ENCODE measurements at regions not wholly inside any gene's neighbourhood (a gene's known extent, or its start where the extent isn't known, plus 50 kb on each side); places are given as distances from the start of the nearest gene placed in this dataset.

DNA sequence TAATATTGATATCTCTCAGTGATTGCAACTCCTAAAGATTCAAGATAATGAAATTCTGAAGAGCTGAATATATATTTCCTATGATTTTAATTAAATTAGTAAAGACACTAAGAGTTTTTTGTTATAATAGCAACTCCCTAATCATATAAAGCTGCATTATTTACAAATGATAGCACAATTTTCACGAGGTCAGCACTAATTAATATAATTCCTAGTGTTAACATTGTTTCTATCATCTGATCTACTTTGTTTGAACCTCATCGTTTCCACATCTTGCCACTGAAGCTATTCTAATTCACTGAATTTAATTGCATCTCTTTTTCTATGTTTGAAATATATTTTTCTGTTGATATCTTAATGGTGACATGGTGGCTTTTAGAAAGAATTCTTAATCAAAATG is 279.1 kb upstream of the ADGRL4 start:
- TF ChIP-seq EZH2phosphoT487 (IDR thresholded peaks at IDR 0.05; ENCODE audit: low read length) = no peak
- TF ChIP-seq EZH2 (optimal IDR thresholded peaks at IDR 0.05; ENCODE audit: low read depth, low read length) = no peak
- TF ChIP-seq, protein P1, sequence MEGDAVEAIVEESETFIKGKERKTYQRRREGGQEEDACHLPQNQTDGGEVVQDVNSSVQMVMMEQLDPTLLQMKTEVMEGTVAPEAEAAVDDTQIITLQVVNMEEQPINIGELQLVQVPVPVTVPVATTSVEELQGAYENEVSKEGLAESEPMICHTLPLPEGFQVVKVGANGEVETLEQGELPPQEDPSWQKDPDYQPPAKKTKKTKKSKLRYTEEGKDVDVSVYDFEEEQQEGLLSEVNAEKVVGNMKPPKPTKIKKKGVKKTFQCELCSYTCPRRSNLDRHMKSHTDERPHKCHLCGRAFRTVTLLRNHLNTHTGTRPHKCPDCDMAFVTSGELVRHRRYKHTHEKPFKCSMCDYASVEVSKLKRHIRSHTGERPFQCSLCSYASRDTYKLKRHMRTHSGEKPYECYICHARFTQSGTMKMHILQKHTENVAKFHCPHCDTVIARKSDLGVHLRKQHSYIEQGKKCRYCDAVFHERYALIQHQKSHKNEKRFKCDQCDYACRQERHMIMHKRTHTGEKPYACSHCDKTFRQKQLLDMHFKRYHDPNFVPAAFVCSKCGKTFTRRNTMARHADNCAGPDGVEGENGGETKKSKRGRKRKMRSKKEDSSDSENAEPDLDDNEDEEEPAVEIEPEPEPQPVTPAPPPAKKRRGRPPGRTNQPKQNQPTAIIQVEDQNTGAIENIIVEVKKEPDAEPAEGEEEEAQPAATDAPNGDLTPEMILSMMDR (IDR thresholded peaks at IDR 0.05; ENCODE audit: low read length) = no peak
- no peak for DNase-seq
- H3K4me3 ChIP-seq (ENCODE audit: low read length) = no peak overlapping the region
- no peaks in the 10 kb centered on the region for H3K27me3 ChIP-seq (replicated peaks; ENCODE audit: insufficient read depth, low read length)
- H3K4me2 ChIP-seq (ENCODE audit: low read depth, low read length) = no peak overlapping the region
- H4K20me1 ChIP-seq (ENCODE audit: insufficient read depth, low read length) = no peaks in the 10 kb centered on the region
- no peaks in the 10 kb centered on the region for H3K79me2 ChIP-seq (ENCODE audit: low read length)
- H3K9me2 ChIP-seq (replicated peaks; ENCODE audit: insufficient read depth, low read length) = no peaks in the 10 kb centered on the region
- H3K9ac ChIP-seq (ENCODE audit: low read length) = no peak overlapping the region
- H3K4me1 ChIP-seq (ENCODE audit: low read length) = no peaks in the 10 kb centered on the region
- H3F3A ChIP-seq (ENCODE audit: insufficient read depth, low read length) = no peaks in the 10 kb centered on the region
- H2AFZ ChIP-seq (ENCODE audit: low read length) = no peak overlapping the region
- no peak overlapping the region for H3K27ac ChIP-seq (ENCODE audit: low read length)
- no peaks in the 10 kb centered on the region for H3K36me3 ChIP-seq (replicated peaks; ENCODE audit: insufficient read depth, low read length)
- H3K9me3 ChIP-seq (replicated peaks; ENCODE audit: insufficient read depth, low read length) = no peaks in the 10 kb centered on the region

GRCh38 chr1:79283451-79283850 is 276.9 kb upstream of the ADGRL4 start:
- H3K9me3 ChIP-seq (replicated peaks; ENCODE audit: insufficient read depth, low read length) = no peaks in the 10 kb centered on the region
- no peak overlapping the region for H3K27ac ChIP-seq (ENCODE audit: low read length)
- H4K20me1 ChIP-seq (ENCODE audit: insufficient read depth, low read length) = no peaks in the 10 kb centered on the region
- no peak for TF ChIP-seq EZH2phosphoT487 (IDR thresholded peaks at IDR 0.05; ENCODE audit: low read length)
- TF ChIP-seq, protein P1 (IDR thresholded peaks at IDR 0.05; ENCODE audit: low read length) = no peak
- no peak for TF ChIP-seq EZH2 (optimal IDR thresholded peaks at IDR 0.05; ENCODE audit: low read depth, low read length)
- H3K36me3 ChIP-seq (replicated peaks; ENCODE audit: insufficient read depth, low read length) = no peaks in the 10 kb centered on the region
- no peaks in the 10 kb centered on the region for H3K79me2 ChIP-seq (ENCODE audit: low read length)
- H3K4me1 ChIP-seq (ENCODE audit: low read length) = no peaks in the 10 kb centered on the region
- H3K27me3 ChIP-seq (replicated peaks; ENCODE audit: insufficient read depth, low read length) = no peaks in the 10 kb centered on the region
- H3K9me2 ChIP-seq (replicated peaks; ENCODE audit: insufficient read depth, low read length) = no peaks in the 10 kb centered on the region
- no peak overlapping the region for H2AFZ ChIP-seq (ENCODE audit: low read length)
- H3F3A ChIP-seq (ENCODE audit: insufficient read depth, low read length) = no peaks in the 10 kb centered on the region
- no peak overlapping the region for H3K4me3 ChIP-seq (ENCODE audit: low read length)
- H3K9ac ChIP-seq (ENCODE audit: low read length) = no peak overlapping the region
- H3K4me2 ChIP-seq (ENCODE audit: low read depth, low read length) = no peak overlapping the region
- no peak for DNase-seq

DNA sequence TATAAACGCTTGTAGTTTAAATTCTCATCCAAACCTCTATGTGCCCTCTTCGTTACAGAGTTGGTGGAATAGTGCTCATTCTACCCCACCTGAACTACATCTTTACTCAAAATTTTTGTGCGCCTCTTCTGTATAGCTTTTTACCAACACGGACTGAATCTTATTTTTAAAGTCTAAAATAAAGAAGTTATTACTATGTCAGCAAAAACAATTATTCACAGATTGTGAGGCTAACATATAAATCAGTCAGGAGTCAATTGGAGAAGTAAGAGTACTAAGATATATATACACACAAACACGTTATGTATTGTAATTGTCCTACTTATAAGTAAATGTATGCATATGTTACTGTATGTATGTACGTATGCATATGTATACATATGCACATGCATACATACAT is 274.9 kb upstream of the ADGRL4 start:
- no peak overlapping the region for H3K9ac ChIP-seq (ENCODE audit: low read length)
- no peak overlapping the region for H3K4me3 ChIP-seq (ENCODE audit: low read length)
- H3K9me3 ChIP-seq (replicated peaks; ENCODE audit: insufficient read depth, low read length) = no peaks in the 10 kb centered on the region
- H3F3A ChIP-seq (ENCODE audit: insufficient read depth, low read length) = no peaks in the 10 kb centered on the region
- DNase-seq = no peak
- H3K4me2 ChIP-seq (ENCODE audit: low read depth, low read length) = no peak overlapping the region
- H3K4me1 ChIP-seq (ENCODE audit: low read length) = no peaks in the 10 kb centered on the region
- no peaks in the 10 kb centered on the region for H4K20me1 ChIP-seq (ENCODE audit: insufficient read depth, low read length)
- no peaks in the 10 kb centered on the region for H3K79me2 ChIP-seq (ENCODE audit: low read length)
- H3K36me3 ChIP-seq (replicated peaks; ENCODE audit: insufficient read depth, low read length) = no peaks in the 10 kb centered on the region
- no peaks in the 10 kb centered on the region for H3K27me3 ChIP-seq (replicated peaks; ENCODE audit: insufficient read depth, low read length)
- no peak overlapping the region for H3K27ac ChIP-seq (ENCODE audit: low read length)
- TF ChIP-seq EZH2 (optimal IDR thresholded peaks at IDR 0.05; ENCODE audit: low read depth, low read length) = no peak
- no peak for TF ChIP-seq EZH2phosphoT487 (IDR thresholded peaks at IDR 0.05; ENCODE audit: low read length)
- TF ChIP-seq, protein P1 (IDR thresholded peaks at IDR 0.05; ENCODE audit: low read length) = no peak
- no peak overlapping the region for H2AFZ ChIP-seq (ENCODE audit: low read length)
- no peaks in the 10 kb centered on the region for H3K9me2 ChIP-seq (replicated peaks; ENCODE audit: insufficient read depth, low read length)

Data from MM.1S (cell line).